Stimulated activated CD4-positive, alpha-beta T cell treated with anti-CD3 and anti-CD28 coated beads, Interleukin-15, amount 100 ng/mL, for 48 hours (primary cell): ENCODE measurements at regions not wholly inside any gene's neighbourhood (a gene's known extent, or its start where the extent isn't known, plus 50 kb on each side); places are given as distances from the start of the nearest gene placed in this dataset.

Source experiments
- DNase-seq, 2 donors: peaks; one replicate each; pipeline ENCODE4 v3.0.0-alpha.2; 2020; ENCODE audit warnings: low read depth in 2 of 2

GRCh38 chr6:40195428-40196134, 261.3 kb upstream of the MOCS1 start:
- DNase-seq: no peak

DNA sequence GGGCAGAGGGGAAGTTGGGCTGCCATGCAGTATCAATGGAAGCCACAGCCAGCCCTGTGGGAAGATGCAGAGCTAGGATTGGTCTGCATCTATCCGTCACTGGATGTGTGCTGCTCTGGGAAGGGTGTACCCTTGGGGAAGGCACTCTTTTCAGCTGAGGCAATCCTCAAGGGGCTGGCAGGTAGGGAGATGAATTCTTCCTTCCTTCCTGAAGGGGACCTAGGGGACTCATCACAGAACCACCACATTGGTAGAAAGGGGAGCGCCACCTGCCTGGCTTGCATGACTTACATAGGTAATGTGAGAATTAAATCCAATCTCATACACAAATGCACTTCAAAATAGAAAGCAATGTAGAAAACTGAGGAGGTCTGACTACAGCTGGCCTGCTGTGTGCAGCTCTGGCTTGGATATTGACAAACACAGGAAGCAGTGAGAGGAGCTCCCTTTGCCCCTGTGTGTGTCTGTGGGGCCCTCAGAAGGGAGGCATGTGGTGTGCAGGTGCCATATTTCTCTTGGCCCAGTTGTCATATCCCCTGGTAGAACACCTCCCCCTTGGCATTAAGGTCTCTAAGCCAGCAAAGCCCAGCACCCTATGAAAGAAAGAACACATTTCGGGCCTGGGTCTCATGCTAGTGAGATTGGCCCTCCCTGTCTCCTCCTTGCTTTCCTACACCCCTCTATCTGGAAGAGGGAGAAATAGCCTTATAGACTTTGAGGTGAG, 260.3 kb upstream of the MOCS1 start:
- DNase-seq: no peak

GRCh38 chr6:40192516-40192915, 258.3 kb upstream of the MOCS1 start:
- no peak for DNase-seq

GRCh38 chr6:40188931-40189330, 254.7 kb upstream of the MOCS1 start:
- no peak for DNase-seq

DNA sequence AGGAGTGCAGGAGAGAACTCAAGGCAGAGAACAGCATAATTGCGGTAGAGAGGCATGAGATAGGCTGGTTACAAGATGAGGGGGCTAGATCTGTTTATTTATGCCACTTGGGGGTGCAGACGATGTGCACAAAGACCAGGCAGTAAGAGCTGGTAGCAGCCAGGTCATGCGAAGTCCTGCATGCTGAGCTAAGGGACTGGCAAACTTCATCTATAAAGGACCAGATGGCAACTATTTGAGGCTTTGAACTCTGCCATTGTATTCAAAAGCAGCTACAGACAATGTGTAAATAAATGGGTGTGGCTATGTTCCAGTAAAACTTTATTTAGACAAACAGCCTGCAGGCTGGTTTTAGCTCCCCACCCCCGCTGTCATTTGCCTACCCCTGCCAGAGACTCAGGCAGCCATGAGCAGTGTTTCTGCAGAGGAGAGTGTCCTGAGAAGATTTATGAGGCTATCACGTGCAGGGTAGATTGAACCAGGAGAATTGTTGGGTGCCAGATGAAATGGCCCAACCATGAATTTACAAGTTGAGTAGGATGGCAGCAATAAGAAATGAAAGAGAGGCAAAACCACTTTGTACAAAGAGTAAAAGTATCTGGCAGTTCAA, 253.4 kb upstream of the MOCS1 start:
- no peak for DNase-seq

GRCh38 chr6:40185486-40185885, 251.2 kb upstream of the MOCS1 start:
- no peak for DNase-seq

DNA sequence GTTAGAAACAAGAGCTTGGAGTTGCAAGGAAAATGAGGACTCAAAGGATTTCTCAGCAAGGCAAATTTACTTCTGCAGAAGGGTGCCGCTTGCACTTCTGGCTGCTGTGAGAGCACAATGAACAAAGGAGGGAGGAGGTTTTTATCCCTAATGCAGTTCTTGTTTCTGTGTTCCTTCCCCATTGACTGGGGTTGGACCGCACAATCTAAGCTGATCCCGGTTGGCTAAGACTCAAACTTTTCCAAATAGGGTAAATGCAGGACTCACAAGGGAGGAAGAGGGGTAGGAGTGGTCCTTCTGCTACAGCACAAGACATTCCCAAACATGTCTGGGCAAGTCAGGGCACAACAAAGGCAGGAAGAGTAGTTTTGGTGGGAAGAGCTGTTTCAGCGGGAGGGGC, 249.6 kb upstream of the MOCS1 start:
- DNase-seq: no peak

DNA sequence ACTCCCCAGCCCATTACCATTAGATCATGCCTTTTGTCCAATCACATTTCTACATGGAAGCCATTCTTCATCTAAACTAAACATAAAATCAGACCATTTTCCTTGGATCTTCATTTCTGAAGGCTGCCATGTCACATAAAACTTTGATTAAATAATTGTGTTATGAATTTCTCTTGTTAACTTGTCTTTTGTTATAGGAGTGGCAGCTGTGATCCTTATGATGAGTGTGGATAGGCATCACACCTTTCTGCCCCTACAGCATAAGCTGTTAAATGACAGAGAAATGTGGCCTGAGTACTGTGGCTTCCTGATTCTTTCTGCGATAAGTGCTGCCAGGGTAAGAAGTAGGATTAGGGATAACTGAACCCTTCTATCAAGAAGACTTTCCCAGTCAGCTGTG, 247.1 kb upstream of the MOCS1 start:
- no peak for DNase-seq

DNA sequence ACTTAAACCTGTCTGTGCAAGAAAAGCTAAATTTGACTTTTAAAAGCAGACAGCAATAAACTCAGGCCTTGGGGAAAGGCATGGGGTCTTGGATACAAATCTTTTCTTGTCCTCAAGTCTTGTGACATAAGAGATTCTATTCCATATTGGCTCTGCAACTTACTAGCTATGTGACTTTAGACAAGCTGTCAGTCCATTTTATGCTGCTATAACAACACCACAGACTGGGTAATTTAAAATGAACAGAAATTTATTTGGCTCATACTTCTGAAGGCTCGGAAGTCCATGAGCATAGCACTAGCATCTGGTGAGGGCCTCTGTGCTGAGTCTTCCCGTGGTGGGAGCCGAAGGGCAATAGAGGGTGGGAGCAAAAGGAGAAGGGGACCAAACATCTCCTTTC, 246.0 kb upstream of the MOCS1 start:
- no peak for DNase-seq

- DNase-seq: no peak
Measured at GRCh38 chr6:40179496-40179895, 245.2 kb upstream of the MOCS1 start.

DNA sequence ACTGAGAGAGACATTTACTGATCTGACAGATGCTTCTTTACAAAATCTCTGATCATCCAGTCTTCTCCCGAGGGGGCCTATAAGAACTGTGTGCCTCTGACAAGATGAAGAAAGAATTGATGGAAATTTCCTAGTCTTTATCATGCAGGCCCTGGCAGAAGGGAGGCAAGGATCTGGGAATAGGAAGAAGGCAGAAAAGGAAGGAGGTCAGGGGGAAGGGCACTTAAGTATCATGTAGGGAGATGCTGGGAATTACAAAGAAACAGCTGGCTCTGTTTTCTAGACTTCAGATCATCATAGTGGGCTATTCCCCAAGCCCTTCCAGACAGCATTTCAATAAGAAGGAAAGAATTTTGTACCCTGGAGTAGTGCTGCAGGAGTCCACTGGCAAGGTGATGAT, 243.3 kb upstream of the MOCS1 start:
- no peak for DNase-seq

DNA sequence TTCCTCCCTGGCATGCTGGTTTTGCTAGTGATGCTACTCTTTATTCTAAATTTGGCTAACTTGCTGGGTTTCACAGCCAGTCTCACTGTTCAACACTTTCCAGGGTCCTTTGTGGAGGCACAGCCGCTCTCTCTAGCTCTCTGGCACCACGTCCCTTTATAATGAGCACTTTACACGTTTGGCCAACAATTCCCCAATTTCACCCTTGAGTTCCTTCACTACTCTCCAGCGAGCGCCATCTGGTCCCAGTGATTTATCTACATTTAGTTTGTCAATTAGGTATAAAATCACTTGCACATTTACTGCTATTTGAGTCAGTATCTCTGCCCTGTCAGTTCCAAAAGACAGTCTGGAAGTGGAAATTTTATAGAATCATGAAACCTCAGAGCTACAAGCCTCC, 241.9 kb upstream of the MOCS1 start:
- no peak for DNase-seq

DNA sequence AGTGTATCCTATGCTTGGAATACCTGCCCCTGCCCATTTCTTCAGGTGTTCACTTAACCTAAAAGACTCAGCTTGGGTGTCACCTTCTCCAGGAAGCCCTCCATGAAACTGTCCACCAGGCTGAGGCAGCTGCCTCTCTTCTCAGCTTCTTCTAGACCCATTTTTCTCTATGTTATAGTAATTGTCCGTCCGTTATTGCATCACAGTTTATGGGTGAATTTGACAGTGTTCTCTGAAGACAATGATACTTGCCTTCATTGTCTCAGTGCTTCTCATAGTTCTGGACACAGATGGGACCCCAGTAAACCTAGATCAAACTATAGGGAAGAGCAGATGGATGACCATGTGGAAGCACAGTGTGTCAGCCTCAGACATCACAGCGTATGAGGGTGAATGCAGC, 238.0 kb upstream of the MOCS1 start:
- DNase-seq: no peak

DNA sequence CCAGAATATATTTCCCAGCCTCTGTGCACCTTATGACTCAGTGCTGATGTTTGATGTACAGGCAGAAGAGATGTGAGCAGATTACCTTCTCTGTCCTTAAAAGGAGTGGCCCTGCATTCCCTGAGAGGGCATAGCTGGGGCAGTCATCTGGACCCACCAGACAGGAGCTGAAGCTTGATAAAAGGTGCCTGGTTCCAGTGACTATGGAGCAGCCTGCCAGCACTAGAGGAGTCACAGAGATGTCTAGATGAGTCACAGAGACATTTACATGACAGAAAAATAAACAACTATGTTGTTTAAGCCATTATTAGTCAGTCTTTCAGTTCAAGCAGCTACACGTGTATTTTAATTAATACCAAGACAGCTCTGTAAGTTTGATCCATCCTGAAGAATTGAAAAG, 237.1 kb upstream of the MOCS1 start:
- DNase-seq: no peak

GRCh38 chr6:40170856-40171255, 236.6 kb upstream of the MOCS1 start:
- DNase-seq: no peak

DNA sequence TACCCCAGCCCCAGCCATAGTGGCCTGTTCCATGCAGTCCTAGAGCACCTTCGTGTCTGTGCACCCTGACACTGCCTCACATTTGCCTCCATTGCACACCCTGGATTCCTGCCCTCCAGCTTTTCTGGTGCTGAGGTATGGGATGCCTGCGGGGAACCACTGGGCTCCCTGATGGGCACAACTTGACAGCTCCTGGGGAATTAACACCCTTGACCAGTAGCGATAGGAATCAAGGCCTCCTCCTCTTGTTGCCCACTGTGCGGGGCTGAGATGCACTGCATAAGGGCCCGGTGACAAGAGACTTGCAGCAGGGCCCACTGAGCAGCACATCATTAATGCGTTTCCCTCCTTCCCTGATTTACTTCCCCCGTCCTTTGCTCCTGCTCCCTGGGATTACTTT, 235.6 kb upstream of the MOCS1 start:
- no peak for DNase-seq

DNA sequence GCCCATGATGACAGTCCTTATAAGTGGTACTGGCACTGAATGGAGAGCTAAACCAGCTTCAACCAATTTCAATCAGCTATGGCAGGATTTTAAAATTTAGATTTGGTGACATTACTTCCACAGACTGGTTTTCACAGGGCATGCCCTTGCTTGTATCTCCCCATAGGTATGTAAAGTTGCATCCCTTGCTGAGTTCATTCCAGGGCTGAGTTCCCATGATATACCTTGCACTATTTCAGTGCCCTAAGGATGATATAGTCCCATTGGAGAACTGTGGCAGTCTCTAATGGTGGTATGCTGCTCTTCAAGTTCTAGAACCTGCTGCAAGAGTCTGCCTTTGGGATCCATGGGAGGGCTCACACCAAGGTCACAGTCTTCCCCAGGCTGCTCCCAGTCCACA, 232.7 kb upstream of the MOCS1 start:
- no peak for DNase-seq

- DNase-seq: no peak
Measured at GRCh38 chr6:40165036-40165709, 230.9 kb upstream of the MOCS1 start.

DNA sequence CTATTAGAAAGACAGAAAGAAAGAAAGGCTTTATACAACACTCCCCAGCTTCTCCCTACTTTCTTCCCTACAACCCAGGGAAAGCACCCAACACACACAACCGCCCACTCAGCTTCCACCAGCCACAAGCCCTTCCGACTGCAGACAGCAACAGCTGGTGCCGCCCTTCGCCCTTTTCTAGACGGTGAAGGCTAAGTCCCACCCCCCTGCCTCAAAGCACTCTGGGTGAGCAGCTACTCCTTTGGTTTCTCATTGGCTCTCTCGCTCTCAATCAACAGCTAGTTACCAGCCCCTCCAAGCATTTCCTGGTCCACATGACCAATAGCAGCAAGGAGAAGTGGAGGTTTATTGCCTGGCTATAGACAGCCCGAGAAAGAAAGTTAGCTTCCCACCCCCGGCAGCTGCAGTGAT, 230.1 kb upstream of the MOCS1 start:
- DNase-seq: no peak

GRCh38 chr6:40163924-40164323, 229.7 kb upstream of the MOCS1 start:
- no peak for DNase-seq

DNA sequence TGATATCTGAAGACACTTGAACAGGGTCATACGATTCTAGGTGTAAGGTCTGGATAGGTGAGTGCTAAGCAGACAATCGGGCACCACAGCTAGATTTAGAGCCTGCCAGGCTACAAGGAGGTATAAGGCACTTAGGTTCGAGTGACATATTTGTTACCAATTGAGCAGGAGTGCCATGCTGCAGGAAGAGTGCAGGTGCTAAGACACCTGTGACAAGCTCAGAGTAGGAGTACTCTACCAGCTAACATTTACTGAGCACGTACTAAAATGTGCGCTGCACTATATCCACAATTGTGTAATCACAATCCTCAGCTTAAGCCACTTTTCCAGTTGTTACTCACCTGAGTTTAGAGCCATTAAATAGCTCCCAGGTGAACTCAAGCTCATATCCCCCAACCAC, 227.8 kb upstream of the MOCS1 start:
- DNase-seq: no peak

- no peak for DNase-seq
Measured at GRCh38 chr6:40160826-40161225, 226.6 kb upstream of the MOCS1 start.

DNA sequence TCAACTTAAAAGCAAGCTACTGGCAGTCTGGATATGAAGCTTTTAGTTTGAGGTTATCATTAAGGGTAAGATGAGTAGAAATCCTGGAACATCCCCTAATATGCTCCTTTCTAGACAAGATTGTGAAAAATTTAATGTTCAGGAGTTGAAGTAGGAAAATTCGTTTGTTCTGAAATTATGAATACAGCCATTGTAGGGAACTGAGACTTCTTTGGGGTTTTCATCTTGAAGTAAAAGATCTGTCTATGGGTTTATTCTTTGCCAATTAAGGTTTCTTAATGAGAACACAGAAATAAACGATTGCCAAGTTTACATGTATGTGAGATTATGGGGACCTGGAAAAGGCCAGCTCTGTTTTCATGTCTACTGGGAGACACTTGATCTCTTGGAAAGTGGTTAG, 225.6 kb upstream of the MOCS1 start:
- no peak for DNase-seq
